Stimulated activated CD4-positive, alpha-beta T cell treated with anti-CD3 and anti-CD28 coated beads, Interleukin-2, amount 100 ng/mL, for 24 hours (primary cell): ENCODE measurements at regions not wholly inside any gene's neighbourhood (a gene's known extent, or its start where the extent isn't known, plus 50 kb on each side); places are given as distances from the start of the nearest gene placed in this dataset.
"Not testable (repeated sequence)": the region's sequence is repeated elsewhere in the genome, so short reads cannot be mapped to it uniquely, and the experiment has no call there.

ENCODE experiments used
- DNase-seq, 2 donors: peaks; one replicate each; pipeline ENCODE4 v3.0.0-alpha.2; 2020

DNA sequence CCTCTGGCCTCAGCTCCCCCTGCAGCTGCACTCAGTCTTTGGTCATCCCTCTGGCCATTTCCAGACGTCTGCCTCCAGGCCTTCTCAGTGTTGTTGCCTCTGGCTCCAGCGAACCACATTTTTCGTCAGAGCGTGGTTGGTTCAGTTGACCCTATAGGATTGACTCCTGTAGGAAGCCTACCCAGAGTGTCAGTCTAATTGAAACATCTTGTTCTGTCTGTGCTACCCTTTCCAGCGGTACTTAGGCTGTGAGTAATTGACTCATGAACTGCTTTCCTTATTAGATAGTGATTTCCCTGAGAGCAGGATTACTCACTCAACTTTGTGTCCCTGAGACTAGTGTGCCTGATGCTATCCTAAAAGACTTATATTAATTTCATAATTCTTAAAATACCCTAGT, 373.2 kb downstream of the ATP23 start:
- no peak for DNase-seq

- no peak for DNase-seq
These were observed 375.6 kb downstream of the ATP23 start for GRCh38 chr12:58316926-58317325.

DNA sequence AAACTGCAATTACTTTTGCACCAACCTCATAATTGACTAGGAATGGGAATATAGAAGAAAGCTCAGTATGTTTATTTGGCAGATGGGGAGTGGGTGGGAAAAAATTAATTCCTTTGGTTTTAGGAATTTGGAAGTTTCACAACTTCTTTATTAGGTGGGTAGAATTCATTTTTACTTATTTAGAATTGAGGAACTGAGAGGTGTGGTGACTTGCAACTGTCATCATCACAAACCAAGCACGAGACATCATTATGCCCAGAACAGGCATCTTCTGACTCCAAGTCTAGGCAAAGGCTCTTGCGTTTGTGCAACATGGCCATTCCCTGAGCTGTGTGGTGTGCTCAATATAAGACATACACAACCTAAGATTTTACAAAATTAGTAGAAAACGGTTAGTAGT, 380.0 kb downstream of the ATP23 start:
- no peak for DNase-seq

- no peak for DNase-seq
These were observed 382.3 kb downstream of the ATP23 start for GRCh38 chr12:58323676-58324075.

DNA sequence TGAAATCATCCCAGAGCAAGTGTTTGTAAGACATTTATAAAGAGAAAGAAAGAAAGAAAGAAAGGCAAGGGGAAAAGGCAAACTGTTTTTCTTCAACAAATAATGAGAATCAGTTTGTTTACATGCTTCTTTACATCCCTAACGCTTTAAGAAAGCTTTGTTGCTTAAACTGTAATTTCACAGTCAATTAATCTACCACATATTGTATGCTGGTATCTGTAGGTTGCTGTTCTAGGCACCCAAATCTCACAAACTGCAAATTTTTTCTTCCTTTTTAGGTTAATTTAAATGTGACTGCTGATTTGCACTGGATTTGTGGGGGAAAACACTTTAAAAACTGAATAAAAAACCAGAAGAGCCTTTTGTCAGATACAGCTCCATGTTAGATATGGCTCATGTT, 384.2 kb downstream of the ATP23 start:
- DNase-seq: no peak

- no peak for DNase-seq
These were observed 385.2 kb downstream of the ATP23 start for GRCh38 chr12:58326534-58326933.

GRCh38 chr12:58336581-58337242, 395.3 kb downstream of the ATP23 start:
- DNase-seq: not testable (repeated sequence)

DNA sequence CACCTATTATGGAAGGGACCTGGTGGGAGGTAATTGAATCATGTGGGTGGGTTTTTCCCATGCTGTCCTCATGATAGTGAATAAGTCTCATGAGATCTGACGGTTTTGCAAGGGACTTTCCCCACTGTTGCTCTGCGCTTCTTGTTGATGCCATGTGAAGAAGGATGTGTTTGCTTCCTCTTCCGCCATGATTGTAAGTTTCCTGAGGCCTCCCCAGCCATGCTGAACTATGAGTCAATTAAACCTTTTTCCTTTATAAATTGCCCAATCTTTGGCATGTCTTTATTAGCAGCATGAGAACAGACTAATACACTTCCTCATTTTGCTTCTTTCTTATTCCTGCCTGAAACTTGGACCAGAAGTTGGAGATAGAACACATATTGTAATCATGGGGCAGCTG, 396.2 kb downstream of the ATP23 start:
- DNase-seq: not testable (repeated sequence)

GRCh38 chr12:58341791-58342190, 400.4 kb downstream of the ATP23 start:
- DNase-seq: no peak

DNA sequence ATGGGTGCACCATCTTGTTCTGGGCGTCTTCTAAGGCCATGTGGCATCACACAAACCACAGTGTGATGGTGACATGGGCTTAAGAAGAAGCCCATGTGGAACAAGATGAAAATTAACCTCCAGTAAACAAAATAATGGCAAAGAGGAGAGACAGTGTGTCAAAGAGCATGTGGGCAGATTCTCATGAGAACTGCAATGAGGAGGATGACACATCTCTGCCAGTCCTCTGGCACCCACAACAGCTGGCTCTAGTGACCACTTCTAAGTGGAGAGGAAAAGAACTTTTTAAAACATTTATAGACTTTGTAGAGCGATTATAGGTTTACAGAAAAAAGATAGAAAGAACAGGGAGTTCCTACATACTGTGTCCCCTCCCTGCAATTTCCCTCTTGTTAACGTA, 401.4 kb downstream of the ATP23 start:
- no peak for DNase-seq

GRCh38 chr12:58346032-58346632, 404.8 kb downstream of the ATP23 start:
- no peak for DNase-seq

DNA sequence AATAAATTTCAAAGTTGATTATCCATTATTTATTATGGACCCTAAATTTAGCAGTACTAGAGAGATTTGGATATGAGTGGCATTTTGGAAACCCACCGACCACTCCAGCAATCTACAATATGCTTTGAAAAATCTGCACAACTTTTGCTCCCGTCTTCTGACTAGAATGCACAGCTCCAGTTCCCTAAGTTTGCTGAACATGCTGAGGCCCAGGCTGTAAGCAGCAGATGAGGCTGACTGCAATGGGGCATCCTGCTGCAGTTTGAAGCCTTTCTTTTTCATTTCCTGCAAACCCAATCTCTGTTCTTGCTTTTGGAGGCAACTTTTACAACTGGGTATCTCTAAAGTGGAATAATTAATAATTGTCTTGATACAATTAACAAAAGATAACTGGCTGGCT, 405.8 kb downstream of the ATP23 start:
- DNase-seq: no peak

GRCh38 chr12:58347691-58348090, 406.3 kb downstream of the ATP23 start:
- DNase-seq: no peak

DNA sequence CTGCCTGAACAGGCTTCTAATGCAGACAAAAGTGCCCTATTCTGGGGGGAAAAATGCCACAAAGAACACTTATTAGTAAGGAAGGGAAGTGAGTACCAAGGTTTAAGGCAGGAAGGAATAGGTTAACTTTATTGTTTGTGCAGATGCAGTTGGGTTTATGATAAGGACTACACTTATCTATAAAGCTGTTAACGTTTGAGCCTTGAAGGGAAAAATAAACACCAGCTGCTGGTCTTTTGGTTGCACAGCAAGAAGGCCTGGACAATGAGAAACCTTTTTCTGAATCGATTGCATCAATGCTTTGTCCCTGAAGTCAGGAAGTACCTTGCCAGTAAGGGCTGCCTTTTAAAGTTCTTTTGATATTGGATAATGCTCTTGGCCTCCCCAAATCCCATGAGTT, 407.8 kb downstream of the ATP23 start:
- no peak for DNase-seq

GRCh38 chr12:58356794-58357193, 415.4 kb downstream of the ATP23 start:
- DNase-seq: no peak

DNA sequence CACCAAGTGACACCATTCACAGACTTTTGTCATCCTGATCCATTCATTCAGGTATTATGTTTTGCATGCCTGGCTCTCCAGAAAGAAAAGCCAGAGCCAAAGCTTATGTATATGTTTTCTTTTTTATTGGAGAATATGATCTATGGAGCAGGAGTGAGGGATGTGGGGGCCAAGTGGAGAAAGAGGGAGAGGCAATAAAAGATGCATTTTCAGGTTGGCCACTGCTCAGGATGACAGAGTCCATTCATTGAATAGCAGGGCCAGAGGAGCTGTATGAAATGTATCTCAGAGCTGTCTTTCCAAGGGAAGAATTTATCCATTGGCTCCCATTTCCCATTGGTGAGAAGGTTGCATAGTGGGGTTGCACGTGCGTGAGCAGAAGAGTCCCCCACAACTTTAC, 416.1 kb downstream of the ATP23 start:
- no peak for DNase-seq

DNA sequence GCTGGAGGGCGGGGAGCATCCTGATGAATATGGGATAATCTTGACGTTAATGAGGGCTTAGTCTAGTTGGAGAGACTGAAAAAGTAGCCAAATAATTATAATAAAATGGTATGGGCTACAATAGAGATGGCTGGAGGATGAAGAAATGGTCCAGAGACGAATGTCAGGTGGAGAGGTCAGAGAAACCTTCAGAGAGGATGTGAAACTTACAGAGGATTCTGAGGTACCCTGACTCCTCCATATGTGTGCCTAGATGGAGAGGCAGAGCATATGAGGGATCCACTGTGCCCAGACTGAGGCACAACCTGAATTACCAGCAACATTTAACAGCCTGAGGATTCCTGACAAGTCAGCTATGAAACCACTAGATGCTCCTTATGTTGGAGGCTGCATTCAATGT, 417.0 kb downstream of the ATP23 start:
- DNase-seq: no peak

GRCh38 chr12:58359084-58359483, 417.7 kb downstream of the ATP23 start:
- no peak for DNase-seq

DNA sequence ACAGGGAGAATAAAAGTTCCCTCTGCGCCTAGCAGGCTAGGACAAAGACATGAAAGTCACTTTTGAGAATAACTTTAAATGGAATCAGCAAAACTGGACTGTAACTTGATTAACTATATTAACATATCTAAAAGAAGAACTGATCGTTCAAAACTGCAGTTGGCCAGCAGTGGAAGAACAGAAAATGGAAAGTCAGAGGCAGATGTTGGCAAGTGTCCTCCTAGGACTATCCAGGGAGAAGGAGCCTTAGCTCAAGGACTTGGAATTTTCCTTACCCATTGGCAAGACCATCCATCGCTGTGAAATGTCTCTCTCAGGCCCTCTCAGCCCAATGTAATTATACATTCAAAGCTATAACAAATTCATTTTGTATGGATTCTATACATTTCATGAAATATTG, 419.7 kb downstream of the ATP23 start:
- DNase-seq: no peak

DNA sequence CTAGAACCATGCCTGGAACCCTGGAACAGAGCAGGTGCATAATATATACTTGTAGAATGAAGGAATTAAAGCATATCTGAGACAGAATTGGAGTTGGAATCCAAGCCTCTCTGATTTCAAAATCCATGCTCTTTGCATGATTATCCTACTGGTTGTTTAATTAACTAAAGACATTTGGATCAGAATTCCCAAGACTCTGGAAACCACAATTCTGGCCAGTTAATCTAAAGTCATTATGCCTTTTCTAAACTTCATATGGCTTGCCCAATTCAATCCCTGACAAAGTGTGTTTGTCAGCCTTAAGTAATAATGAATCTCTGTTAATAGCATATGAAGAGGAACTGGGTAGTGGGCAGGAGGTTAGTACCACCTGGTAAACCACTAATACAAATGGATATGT, 422.6 kb downstream of the ATP23 start:
- DNase-seq: no peak

GRCh38 chr12:58364389-58365086, 423.2 kb downstream of the ATP23 start:
- no peak for DNase-seq

- DNase-seq: no peak
These were observed 423.7 kb downstream of the ATP23 start for GRCh38 chr12:58365087-58365390.

DNA sequence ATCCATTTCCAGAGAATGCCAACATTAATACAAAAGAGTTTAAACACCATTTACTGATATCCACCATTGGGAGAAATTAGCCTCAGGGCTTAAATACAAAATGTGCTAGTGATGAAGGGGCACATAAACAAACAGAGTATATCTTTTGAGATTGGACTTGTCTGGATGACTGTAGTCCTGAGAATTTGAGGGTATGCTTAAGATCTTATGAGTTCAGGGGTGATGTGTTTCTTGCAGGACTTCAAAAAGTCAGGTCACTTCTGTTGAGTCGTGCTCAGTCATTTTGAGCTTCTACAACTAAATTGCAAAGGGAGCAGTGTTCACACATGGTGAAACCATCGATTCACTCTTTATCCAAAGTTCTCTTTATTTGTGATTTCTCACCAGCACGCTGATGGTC, 425.7 kb downstream of the ATP23 start:
- DNase-seq: no peak

- DNase-seq: no peak
These were observed 426.6 kb downstream of the ATP23 start for GRCh38 chr12:58368001-58368400.

- no peak for DNase-seq
These were observed 428.2 kb downstream of the ATP23 start for GRCh38 chr12:58369576-58369975.
